Fibroblast of lung (primary cell): ENCODE measurements at regions not wholly inside any gene's neighbourhood (a gene's known extent, or its start where the extent isn't known, plus 50 kb on each side); places are given as distances from the start of the nearest gene placed in this dataset.

Experiments used
- CTCF ChIP-seq, 2 donors: IDR thresholded peaks in 1 of 2; conservative IDR thresholded peaks in 1 of 2; 1 replicate in 1 of 2; 2 replicates in 1 of 2; pipeline ENCODE4 v1.5.1; 2011 to 2012; ENCODE audit warnings: low read length in 2 of 2, control low read depth in 1 of 2, inconsistent platforms in 1 of 2, low read depth in 1 of 2, mild to moderate bottlenecking in 1 of 2
- EZH2 ChIP-seq: IDR thresholded peaks from 2 replicates; pipeline ENCODE4 v1.5.1; 2012; ENCODE audit warnings: low read length, control low read depth, mild to moderate bottlenecking; ENCODE audit errors: missing control alignments

DNA sequence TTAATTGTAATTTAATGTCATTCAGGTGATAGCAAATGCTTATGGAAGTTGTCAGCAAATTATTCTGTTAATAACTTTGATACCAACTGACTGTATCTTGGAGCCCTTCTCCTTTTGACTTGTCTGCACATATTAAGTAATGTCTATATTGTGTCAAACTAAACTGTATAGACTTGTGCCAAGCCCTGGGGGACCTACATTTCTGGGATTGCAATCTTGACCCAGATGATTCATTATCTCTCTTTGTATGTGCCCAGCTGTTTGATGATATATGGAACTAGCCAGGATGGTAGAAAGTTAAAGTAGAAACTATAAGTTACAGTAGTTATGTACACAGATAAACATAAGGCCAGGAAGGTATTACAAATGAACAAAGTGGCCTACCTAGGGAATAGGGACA is 402.8 kb upstream of the RARB start:
- TF ChIP-seq EZH2 (no peak), CTCF (conservative IDR thresholded peaks at IDR 0.05 in 1 of 2, IDR thresholded peaks at IDR 0.05 in 1 of 2; ENCODE audit: low read depth in 1 of 2, low read length in 2 of 2) (no peak)
